RPMI7951 (cell line): ENCODE measurements at regions not wholly inside any gene's neighbourhood (a gene's known extent, or its start where the extent isn't known, plus 50 kb on each side); places are given as distances from the start of the nearest gene placed in this dataset.
"Not testable (repeated sequence)": the region's sequence is repeated elsewhere in the genome, so short reads cannot be mapped to it uniquely, and the experiment has no call there.

Experiments used
- DNase-seq: peaks from one replicate; pipeline ENCODE4 v3.0.0-alpha.2; 2012; ENCODE audit warnings: low read depth

GRCh38 chr15:20473465-20473864 is 68.1 kb downstream of the GOLGA6L6 start:
- not testable (repeated sequence) for DNase-seq

- DNase-seq, result not testable (repeated sequence)
These were observed 68.6 kb downstream of the GOLGA6L6 start for GRCh38 chr15:20472983-20473382.

- DNase-seq, result not testable (repeated sequence)
These were observed 70.8 kb downstream of the GOLGA6L6 start for GRCh38 chr15:20470810-20471209.

- DNase-seq, result not testable (repeated sequence)
These were observed 100.5 kb downstream of the GOLGA6L6 start for GRCh38 chr15:20441138-20441537.

GRCh38 chr15:20440390-20440789 is 101.2 kb downstream of the GOLGA6L6 start:
- DNase-seq, result not testable (repeated sequence)

GRCh38 chr15:20439111-20439510 is 102.5 kb downstream of the GOLGA6L6 start:
- DNase-seq, result not testable (repeated sequence)

GRCh38 chr15:20438255-20438654 is 103.3 kb downstream of the GOLGA6L6 start:
- DNase-seq, result not testable (repeated sequence)

- DNase-seq, result not testable (repeated sequence)
These were observed 108.1 kb downstream of the GOLGA6L6 start for GRCh38 chr15:20433468-20433867.

GRCh38 chr15:20430495-20430894 is 111.1 kb downstream of the GOLGA6L6 start:
- DNase-seq, result not testable (repeated sequence)

GRCh38 chr15:20420710-20421109 is 120.9 kb downstream of the GOLGA6L6 start:
- not testable (repeated sequence) for DNase-seq

- not testable (repeated sequence) for DNase-seq
These were observed 125.0 kb downstream of the GOLGA6L6 start for GRCh38 chr15:20416618-20417017.

GRCh38 chr15:20409667-20410198 is 131.9 kb downstream of the GOLGA6L6 start:
- DNase-seq, result not testable (repeated sequence)

- DNase-seq, result no peak
These were observed 132.4 kb downstream of the GOLGA6L6 start for GRCh38 chr15:20409247-20409646.

GRCh38 chr15:20407553-20407952 is 134.0 kb downstream of the GOLGA6L6 start:
- no peak for DNase-seq

GRCh38 chr15:20404571-20404970 is 137.0 kb downstream of the GOLGA6L6 start:
- DNase-seq, result not testable (repeated sequence)

- DNase-seq, result not testable (repeated sequence)
These were observed 139.0 kb downstream of the GOLGA6L6 start for GRCh38 chr15:20402586-20402985.

GRCh38 chr15:20401058-20401457 is 140.5 kb downstream of the GOLGA6L6 start:
- not testable (repeated sequence) for DNase-seq

GRCh38 chr15:20398680-20399079 is 142.9 kb downstream of the GOLGA6L6 start:
- DNase-seq, result not testable (repeated sequence)

GRCh38 chr15:20388161-20388560 is 153.4 kb downstream of the GOLGA6L6 start:
- DNase-seq, result not testable (repeated sequence)

- DNase-seq, result no peak
These were observed 155.4 kb downstream of the GOLGA6L6 start for GRCh38 chr15:20386198-20386597.

GRCh38 chr15:20380199-20380598 is 161.4 kb downstream of the GOLGA6L6 start:
- not testable (repeated sequence) for DNase-seq

GRCh38 chr15:20376872-20377271 is 164.7 kb downstream of the GOLGA6L6 start:
- DNase-seq, result no peak

GRCh38 chr15:20372416-20372815 is 169.2 kb downstream of the GOLGA6L6 start:
- DNase-seq, result not testable (repeated sequence)

- no peak for DNase-seq
These were observed 172.1 kb downstream of the GOLGA6L6 start for GRCh38 chr15:20369500-20369899.
